Embryonic facial prominence (tissue), 1 donor: ENCODE measurements at regions not wholly inside any gene's neighbourhood (a gene's known extent, or its start where the extent isn't known, plus 50 kb on each side); places are given as distances from the start of the nearest gene placed in this dataset.
A peak's percentile ranks its signal among the peaks of the same experiment; 100 is the strongest.

Source experiments
- DNase-seq: peaks from one replicate; pipeline ENCODE4 v3.0.0-alpha.2; 2016; ENCODE audit errors: extremely low spot score

- DNase-seq = no peak
These were observed 60.1 kb upstream of the ASXL3 start for GRCh38 chr18:33517950-33518349.

DNA sequence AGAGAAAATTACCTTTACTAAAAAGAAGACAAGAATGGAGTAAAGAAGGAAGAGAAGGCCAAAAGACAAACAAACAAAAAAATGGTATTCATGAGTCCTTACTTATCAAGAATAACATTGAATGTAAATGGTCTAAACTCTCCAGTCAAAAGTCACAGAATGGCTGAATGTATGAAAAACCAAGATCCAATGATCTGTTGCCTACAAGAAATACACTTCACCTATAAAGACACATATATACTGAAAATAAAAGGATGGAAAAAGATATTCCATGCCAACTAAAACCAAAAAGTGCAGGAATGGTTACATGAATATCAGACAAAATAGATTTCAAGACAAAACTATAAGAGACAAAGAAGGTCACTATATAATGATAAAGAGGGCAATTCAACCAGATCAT is 65.0 kb upstream of the ASXL3 start:
- DNase-seq = no peak

GRCh38 chr18:33507019-33507418 is 66.5 kb upstream of the CCDC178 start:
- DNase-seq = no peak

GRCh38 chr18:33505798-33506197 is 65.3 kb upstream of the CCDC178 start:
- DNase-seq = no peak

GRCh38 chr18:33505297-33505696 is 64.8 kb upstream of the CCDC178 start:
- DNase-seq = no peak

DNA sequence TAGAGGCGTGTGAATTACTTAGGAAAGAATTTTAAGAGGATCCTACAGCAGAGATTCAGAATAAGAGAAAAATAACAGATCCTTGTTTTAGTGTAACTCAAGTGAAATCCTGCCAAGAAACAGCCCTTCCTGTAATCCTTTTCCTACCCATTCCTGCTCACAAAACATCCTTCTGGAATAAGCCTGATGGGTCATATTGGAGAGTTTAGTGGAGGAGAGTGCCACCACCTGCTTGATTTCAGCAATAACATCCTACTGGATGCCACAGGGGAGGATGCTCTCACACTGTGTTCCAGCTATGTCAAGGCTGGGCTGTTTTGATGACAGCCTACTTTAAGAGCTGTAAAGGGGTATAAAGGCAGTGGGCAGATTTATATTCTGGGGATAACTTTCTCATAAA is 54.8 kb upstream of the CCDC178 start:
- DNase-seq = peak; percentile 27
